LoVo (cell line): ENCODE measurements at regions not wholly inside any gene's neighbourhood (a gene's known extent, or its start where the extent isn't known, plus 50 kb on each side); places are given as distances from the start of the nearest gene placed in this dataset.
A peak's percentile ranks its signal among the peaks of the same experiment; 100 is the strongest.

ENCODE experiments used
- DNase-seq: peaks from one replicate; pipeline ENCODE4 v3.0.0-alpha.2; 2016; ENCODE audit warnings: low spot score

GRCh38 chr6:144969154-144969553 lies 684.0 kb downstream of the UTRN start:
- DNase-seq, result no peak

- no peak for DNase-seq
Measured at GRCh38 chr6:144969602-144970272, 684.6 kb downstream of the UTRN start.

GRCh38 chr6:144977250-144977864 lies 692.2 kb downstream of the UTRN start:
- DNase-seq, result peak; percentile 11

- no peak for DNase-seq
Measured at GRCh38 chr6:144978208-144978607, 693.1 kb downstream of the UTRN start.

GRCh38 chr6:144986271-144986670 lies 701.1 kb downstream of the UTRN start:
- DNase-seq, result no peak

GRCh38 chr6:144989319-144990107 lies 704.4 kb downstream of the UTRN start:
- DNase-seq, result no peak

GRCh38 chr6:144990784-144991183 lies 705.6 kb downstream of the UTRN start:
- no peak for DNase-seq

- no peak for DNase-seq
Measured at GRCh38 chr6:144993870-144994269, 708.7 kb downstream of the UTRN start.

- no peak for DNase-seq
Measured at GRCh38 chr6:144997996-144998395, 712.9 kb downstream of the UTRN start.

GRCh38 chr6:144999127-144999526 lies 714.0 kb downstream of the UTRN start:
- no peak for DNase-seq

- no peak for DNase-seq
Measured at GRCh38 chr6:145003145-145003544, 718.0 kb downstream of the UTRN start.

GRCh38 chr6:145006914-145007313 lies 721.8 kb downstream of the UTRN start:
- DNase-seq, result no peak

GRCh38 chr6:145008715-145009114 lies 723.6 kb downstream of the UTRN start:
- no peak for DNase-seq

- no peak for DNase-seq
Measured at GRCh38 chr6:145009711-145010110, 724.6 kb downstream of the UTRN start.

- DNase-seq, result no peak
Measured at GRCh38 chr6:145012039-145012662, 723.2 kb downstream of the EPM2A start.

GRCh38 chr6:145015739-145016558 lies 719.4 kb downstream of the EPM2A start:
- DNase-seq, result peak; percentile 58

GRCh38 chr6:145017051-145017450 lies 718.3 kb downstream of the EPM2A start:
- no peak for DNase-seq

GRCh38 chr6:145017516-145017915 lies 717.8 kb downstream of the EPM2A start:
- DNase-seq, result no peak

- DNase-seq, result no peak
Measured at GRCh38 chr6:145018027-145018426, 717.3 kb downstream of the EPM2A start.

GRCh38 chr6:145020114-145020513 lies 715.2 kb downstream of the EPM2A start:
- DNase-seq, result no peak

GRCh38 chr6:145020543-145020942 lies 714.8 kb downstream of the EPM2A start:
- no peak for DNase-seq
